PFSK-1 (cell line): ENCODE measurements at regions not wholly inside any gene's neighbourhood (a gene's known extent, or its start where the extent isn't known, plus 50 kb on each side); places are given as distances from the start of the nearest gene placed in this dataset.

Source experiments
- FOXP2 ChIP-seq: optimal IDR thresholded peaks from 2 replicates; pipeline ENCODE3; 2011; ENCODE audit warnings: borderline replicate concordance, control low read depth, inconsistent platforms; ENCODE audit not compliant: insufficient read depth; ENCODE audit errors: extremely low read length, extremely low read depth
- POLR2AphosphoS5 ChIP-seq: IDR thresholded peaks from 2 replicates; pipeline ENCODE4 v1.6.1; 2012; ENCODE audit warnings: low read depth, mild to moderate bottlenecking, control low read depth, low read length, moderate library complexity
- SIN3A ChIP-seq: IDR thresholded peaks from 2 replicates; pipeline ENCODE4 v1.6.1; 2012; ENCODE audit warnings: mild to moderate bottlenecking, low read length, moderate library complexity, borderline replicate concordance; ENCODE audit not compliant: insufficient read depth
- TAF1 ChIP-seq: IDR thresholded peaks from 2 replicates; pipeline ENCODE4 v1.6.1; 2012; ENCODE audit warnings: low read length, control low read depth, borderline replicate concordance; ENCODE audit not compliant: insufficient read depth
- TF ChIP-seq, protein P1 (sequence below), 2 experiments: IDR thresholded peaks; 2 replicates each; pipeline versions ENCODE4 v1.6.1 to v1.8.0; 2011 to 2012; ENCODE audit warnings: low read depth in 2 of 2, low read length in 2 of 2, control low read depth in 1 of 2, inconsistent platforms in 1 of 2, mild to moderate bottlenecking in 1 of 2, moderate library complexity in 1 of 2; ENCODE audit not compliant: insufficient read depth in 1 of 2

DNA sequence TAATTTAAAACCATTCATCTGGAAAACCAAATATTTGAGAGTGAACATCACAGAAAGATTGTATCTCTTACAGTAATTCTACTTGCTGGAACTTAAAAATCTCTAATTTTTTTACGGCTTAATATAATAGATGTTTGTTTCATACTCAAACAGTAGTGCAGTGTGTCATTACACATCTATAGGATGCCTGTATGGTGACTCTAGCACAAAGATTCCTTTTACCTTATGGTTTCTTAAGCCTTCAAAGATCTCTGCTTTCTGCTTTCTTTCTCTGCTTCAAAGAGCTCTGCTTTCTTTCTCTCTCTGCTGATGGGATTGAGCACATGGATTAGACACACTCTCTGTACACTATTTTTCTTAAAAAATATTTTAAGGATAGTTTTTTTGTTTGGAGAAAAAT lies 374.0 kb upstream of the CDH9 start:
- TF ChIP-seq POLR2AphosphoS5, result no peak
- TF ChIP-seq, protein P1, sequence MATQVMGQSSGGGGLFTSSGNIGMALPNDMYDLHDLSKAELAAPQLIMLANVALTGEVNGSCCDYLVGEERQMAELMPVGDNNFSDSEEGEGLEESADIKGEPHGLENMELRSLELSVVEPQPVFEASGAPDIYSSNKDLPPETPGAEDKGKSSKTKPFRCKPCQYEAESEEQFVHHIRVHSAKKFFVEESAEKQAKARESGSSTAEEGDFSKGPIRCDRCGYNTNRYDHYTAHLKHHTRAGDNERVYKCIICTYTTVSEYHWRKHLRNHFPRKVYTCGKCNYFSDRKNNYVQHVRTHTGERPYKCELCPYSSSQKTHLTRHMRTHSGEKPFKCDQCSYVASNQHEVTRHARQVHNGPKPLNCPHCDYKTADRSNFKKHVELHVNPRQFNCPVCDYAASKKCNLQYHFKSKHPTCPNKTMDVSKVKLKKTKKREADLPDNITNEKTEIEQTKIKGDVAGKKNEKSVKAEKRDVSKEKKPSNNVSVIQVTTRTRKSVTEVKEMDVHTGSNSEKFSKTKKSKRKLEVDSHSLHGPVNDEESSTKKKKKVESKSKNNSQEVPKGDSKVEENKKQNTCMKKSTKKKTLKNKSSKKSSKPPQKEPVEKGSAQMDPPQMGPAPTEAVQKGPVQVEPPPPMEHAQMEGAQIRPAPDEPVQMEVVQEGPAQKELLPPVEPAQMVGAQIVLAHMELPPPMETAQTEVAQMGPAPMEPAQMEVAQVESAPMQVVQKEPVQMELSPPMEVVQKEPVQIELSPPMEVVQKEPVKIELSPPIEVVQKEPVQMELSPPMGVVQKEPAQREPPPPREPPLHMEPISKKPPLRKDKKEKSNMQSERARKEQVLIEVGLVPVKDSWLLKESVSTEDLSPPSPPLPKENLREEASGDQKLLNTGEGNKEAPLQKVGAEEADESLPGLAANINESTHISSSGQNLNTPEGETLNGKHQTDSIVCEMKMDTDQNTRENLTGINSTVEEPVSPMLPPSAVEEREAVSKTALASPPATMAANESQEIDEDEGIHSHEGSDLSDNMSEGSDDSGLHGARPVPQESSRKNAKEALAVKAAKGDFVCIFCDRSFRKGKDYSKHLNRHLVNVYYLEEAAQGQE (IDR thresholded peaks at IDR 0.05; ENCODE audit: insufficient read depth in 1 of 2, low read depth in 2 of 2, low read length in 2 of 2), result no peak
- no peak for TF ChIP-seq TAF1
- no peak for TF ChIP-seq SIN3A
- no peak for TF ChIP-seq FOXP2
